HG03439 (cell line): ENCODE measurements at regions not wholly inside any gene's neighbourhood (a gene's known extent, or its start where the extent isn't known, plus 50 kb on each side); places are given as distances from the start of the nearest gene placed in this dataset.
"Not testable (repeated sequence)": the region's sequence is repeated elsewhere in the genome, so short reads cannot be mapped to it uniquely, and the experiment has no call there.

Experiments used
- ATAC-seq: cut with Tn5 transposase; IDR thresholded peaks from one replicate; pipeline ENCODE4 v1.9.1; 2021; ENCODE audit warnings: mild to moderate bottlenecking, moderate library complexity; ENCODE audit not compliant: unreplicated experiment

- no peak for ATAC-seq
Measured at GRCh38 chr5:67652201-67652600, 455.6 kb upstream of the CD180 start.

- ATAC-seq = no peak
Measured at GRCh38 chr5:67651180-67651579, 454.6 kb upstream of the CD180 start.

GRCh38 chr5:67648201-67648671 lies 451.6 kb upstream of the CD180 start:
- ATAC-seq = no peak

- no peak for ATAC-seq
Measured at GRCh38 chr5:67647772-67648171, 451.2 kb upstream of the CD180 start.

GRCh38 chr5:67644221-67644920 lies 447.8 kb upstream of the CD180 start:
- no peak for ATAC-seq

- no peak for ATAC-seq
Measured at GRCh38 chr5:67643536-67643935, 446.9 kb upstream of the CD180 start.

GRCh38 chr5:67639976-67640375 lies 443.4 kb upstream of the CD180 start:
- no peak for ATAC-seq

- ATAC-seq = no peak
Measured at GRCh38 chr5:67639313-67639712, 442.7 kb upstream of the CD180 start.

GRCh38 chr5:67636850-67637524 lies 440.4 kb upstream of the CD180 start:
- ATAC-seq = no peak

- no peak for ATAC-seq
Measured at GRCh38 chr5:67636091-67636490, 439.5 kb upstream of the CD180 start.

GRCh38 chr5:67627079-67627478 lies 430.5 kb upstream of the CD180 start:
- ATAC-seq = not testable (repeated sequence)

GRCh38 chr5:67623078-67623477 lies 426.5 kb upstream of the CD180 start:
- no peak for ATAC-seq

GRCh38 chr5:67620424-67621397 lies 424.1 kb upstream of the CD180 start:
- ATAC-seq = no peak

- no peak for ATAC-seq
Measured at GRCh38 chr5:67619636-67620035, 423.0 kb upstream of the CD180 start.

- no peak for ATAC-seq
Measured at GRCh38 chr5:67619235-67619634, 422.6 kb upstream of the CD180 start.

GRCh38 chr5:67617051-67617450 lies 420.5 kb upstream of the CD180 start:
- no peak for ATAC-seq

GRCh38 chr5:67612961-67613360 lies 416.4 kb upstream of the CD180 start:
- ATAC-seq = no peak

GRCh38 chr5:67610186-67610912 lies 413.8 kb upstream of the CD180 start:
- ATAC-seq = no peak

- ATAC-seq = no peak
Measured at GRCh38 chr5:67607958-67608357, 411.4 kb upstream of the CD180 start.

- no peak for ATAC-seq
Measured at GRCh38 chr5:67606586-67606947, 410.0 kb upstream of the CD180 start.
